ENCODE measurements at regions not wholly inside any gene's neighbourhood (a gene's known extent, or its start where the extent isn't known, plus 50 kb on each side); places are given as distances from the start of the nearest gene placed in this dataset.
"Not testable (repeated sequence)": the region's sequence is repeated elsewhere in the genome, so short reads cannot be mapped to it uniquely, and the experiment has no call there.

GRCh38 chr16:52676959-52677358, 130.0 kb upstream of the TOX3 start:
- Histone ChIP-seq H3K4me3 (ENCODE audit: low read length) (no peak overlapping the region), H4K5ac (ENCODE audit: low read length) (no peak overlapping the region), H3K4ac (ENCODE audit: low read depth, low read length) (no peak overlapping the region)

GRCh38 chr16:52671590-52671989, 124.6 kb upstream of the TOX3 start:
- Histone ChIP-seq H4K8ac (ENCODE audit: low read depth, low read length) (no peak overlapping the region), H3K79me1 (ENCODE audit: low read length) (no peaks in the 10 kb centered on the region), H3K4me2 (ENCODE audit: low read length) (no peak overlapping the region), H3K36me3 (ENCODE audit: control insufficient read depth, insufficient read depth, low read length) (no peaks in the 10 kb centered on the region), H3K56ac (ENCODE audit: low read length) (no peak overlapping the region), H3K4me3 (ENCODE audit: low read length) (no peak overlapping the region), H3K23ac (ENCODE audit: low read length) (no peak overlapping the region), H2AK5ac (ENCODE audit: low read length) (no peak overlapping the region), H3K79me2 (ENCODE audit: control insufficient read depth, insufficient read depth, low read length) (no peaks in the 10 kb centered on the region), H4K5ac (ENCODE audit: low read length) (no peak overlapping the region), H3K9ac (ENCODE audit: low read length) (no peak overlapping the region), H2BK15ac (replicated peaks; ENCODE audit: low read depth) (no peak overlapping the region), H3K4me1 (ENCODE audit: control insufficient read depth, low read depth, low read length) (no peaks in the 10 kb centered on the region), H3K27ac (ENCODE audit: low read depth, low read length) (no peak overlapping the region), H3K18ac (ENCODE audit: low read length) (no peak overlapping the region), H2BK5ac (ENCODE audit: low read length) (no peak overlapping the region), H3K27me3 (ENCODE audit: insufficient read depth, low read length, poor library complexity) (no peaks in the 10 kb centered on the region), H2BK120ac (ENCODE audit: low read depth, low read length) (no peak overlapping the region), H3K4ac (ENCODE audit: low read depth, low read length) (no peak overlapping the region)
- DNase-seq, result no peak
- WGBS (ENCODE audit: extremely low coverage, insufficient coverage, low lambda C conversion rate), result no CpG with 5 or more reads among the region's 1 CpG

More at GRCh38 chr16:52676959-52677358, 130.0 kb upstream of the TOX3 start:
- no peak for DNase-seq
- Histone ChIP-seq H3K23ac (ENCODE audit: low read length) (no peak overlapping the region), H3K4me2 (ENCODE audit: low read length) (no peak overlapping the region), H4K8ac (ENCODE audit: low read depth, low read length) (no peak overlapping the region), H3K79me1 (ENCODE audit: low read length) (no peaks in the 10 kb centered on the region), H3K36me3 (ENCODE audit: control insufficient read depth, insufficient read depth, low read length) (no peaks in the 10 kb centered on the region), H3K4me1 (ENCODE audit: control insufficient read depth, low read depth, low read length) (no peaks in the 10 kb centered on the region), H2AK5ac (ENCODE audit: low read length) (no peak overlapping the region), H3K79me2 (ENCODE audit: control insufficient read depth, insufficient read depth, low read length) (no peaks in the 10 kb centered on the region), H3K56ac (ENCODE audit: low read length) (no peak overlapping the region), H3K27ac (ENCODE audit: low read depth, low read length) (no peak overlapping the region), H3K18ac (ENCODE audit: low read length) (no peak overlapping the region), H2BK120ac (ENCODE audit: low read depth, low read length) (no peak overlapping the region), H2BK5ac (ENCODE audit: low read length) (no peak overlapping the region), H3K27me3 (ENCODE audit: insufficient read depth, low read length, poor library complexity) (no peaks in the 10 kb centered on the region), H3K9ac (ENCODE audit: low read length) (no peak overlapping the region), H2BK15ac (replicated peaks; ENCODE audit: low read depth) (no peak overlapping the region)

DNA sequence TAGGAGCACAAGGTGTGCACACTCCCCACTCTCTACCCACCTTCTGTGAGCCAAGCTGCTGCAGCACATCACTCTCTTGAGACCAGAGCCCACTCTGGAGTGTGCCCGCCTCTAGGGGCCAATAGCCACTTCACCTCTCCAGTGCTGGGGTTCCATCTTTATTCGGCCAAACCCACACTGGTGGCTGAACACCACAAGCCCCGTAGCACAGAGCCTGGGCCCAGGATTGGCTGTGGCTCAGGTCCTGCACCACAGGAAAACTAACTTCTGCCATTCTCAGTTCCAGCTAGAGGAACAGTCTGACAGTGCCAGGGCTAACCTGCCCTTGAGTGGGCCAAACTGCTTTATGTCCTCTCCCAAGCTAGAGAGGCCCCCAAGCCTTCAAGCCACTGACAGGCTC, 111.0 kb upstream of the TOX3 start:
- H3K36me3 ChIP-seq (ENCODE audit: control insufficient read depth, insufficient read depth, low read length), result no peaks in the 10 kb centered on the region
- no peak overlapping the region for H4K5ac ChIP-seq (ENCODE audit: low read length)
- no CpG with 5 or more reads among the region's 3 CpGs for WGBS (ENCODE audit: extremely low coverage, insufficient coverage, low lambda C conversion rate)
- H3K4me3 ChIP-seq (ENCODE audit: low read length), result no peak overlapping the region
- no peaks in the 10 kb centered on the region for H3K27me3 ChIP-seq (ENCODE audit: insufficient read depth, low read length, poor library complexity)
- no peak overlapping the region for H3K18ac ChIP-seq (ENCODE audit: low read length)
- no peak overlapping the region for H3K4me2 ChIP-seq (ENCODE audit: low read length)
- no peaks in the 10 kb centered on the region for H3K4me1 ChIP-seq (ENCODE audit: control insufficient read depth, low read depth, low read length)
- H2BK120ac ChIP-seq (ENCODE audit: low read depth, low read length), result no peak overlapping the region
- H2AK5ac ChIP-seq (ENCODE audit: low read length), result no peak overlapping the region
- no peak overlapping the region for H2BK5ac ChIP-seq (ENCODE audit: low read length)
- no peak overlapping the region for H2BK15ac ChIP-seq (replicated peaks; ENCODE audit: low read depth)
- H3K9ac ChIP-seq (ENCODE audit: low read length), result no peak overlapping the region
- no peaks in the 10 kb centered on the region for H3K79me1 ChIP-seq (ENCODE audit: low read length)
- no peak overlapping the region for H3K56ac ChIP-seq (ENCODE audit: low read length)
- no peak overlapping the region for H4K8ac ChIP-seq (ENCODE audit: low read depth, low read length)
- no peaks in the 10 kb centered on the region for H3K79me2 ChIP-seq (ENCODE audit: control insufficient read depth, insufficient read depth, low read length)
- no peak overlapping the region for H3K27ac ChIP-seq (ENCODE audit: low read depth, low read length)
- no peak overlapping the region for H3K23ac ChIP-seq (ENCODE audit: low read length)
- DNase-seq, result no peak
- no peak overlapping the region for H3K4ac ChIP-seq (ENCODE audit: low read depth, low read length)

- no CpG with 5 or more reads among the region's 7 CpGs for WGBS (ENCODE audit: extremely low coverage, insufficient coverage, low lambda C conversion rate)
- not testable (repeated sequence) for H3K23ac ChIP-seq (ENCODE audit: low read length)
These were observed 109.0 kb upstream of the TOX3 start for GRCh38 chr16:52655916-52656315.

DNA sequence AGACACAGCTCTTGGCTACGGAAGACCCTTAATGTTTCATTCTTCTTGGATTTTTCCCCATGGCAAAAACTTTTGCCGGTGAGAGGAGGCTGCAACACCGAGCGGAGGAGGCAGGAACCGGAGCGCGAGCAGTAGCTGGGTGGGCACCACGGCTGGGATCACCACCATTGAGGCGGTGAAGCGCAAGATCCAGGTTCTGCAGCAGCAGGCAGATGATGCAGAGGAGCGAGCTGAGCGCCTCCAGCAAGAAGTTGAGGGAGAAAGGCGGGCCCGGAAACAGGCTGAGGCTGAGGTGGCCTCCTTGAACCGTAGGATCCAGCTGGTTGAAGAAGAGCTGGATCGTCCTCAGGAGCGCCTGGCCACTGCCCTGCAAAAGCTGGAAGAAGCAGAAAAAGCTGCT, 108.2 kb upstream of the TOX3 start:
- not testable (repeated sequence) for H3K56ac ChIP-seq (ENCODE audit: low read length); H3K4me2 ChIP-seq (ENCODE audit: low read length); H3K9ac ChIP-seq (ENCODE audit: low read length); H4K5ac ChIP-seq (ENCODE audit: low read length); H3K36me3 ChIP-seq (ENCODE audit: control insufficient read depth, insufficient read depth, low read length); H2BK5ac ChIP-seq (ENCODE audit: low read length); DNase-seq; H2AK5ac ChIP-seq (ENCODE audit: low read length); H3K4me3 ChIP-seq (ENCODE audit: low read length); H3K27ac ChIP-seq (ENCODE audit: low read depth, low read length); H3K18ac ChIP-seq (ENCODE audit: low read length); H3K4me1 ChIP-seq (ENCODE audit: control insufficient read depth, low read depth, low read length); H2BK15ac ChIP-seq (replicated peaks; ENCODE audit: low read depth); H3K23ac ChIP-seq (ENCODE audit: low read length); H2BK120ac ChIP-seq (ENCODE audit: low read depth, low read length); H3K79me2 ChIP-seq (ENCODE audit: control insufficient read depth, insufficient read depth, low read length); H4K8ac ChIP-seq (ENCODE audit: low read depth, low read length); H3K27me3 ChIP-seq (ENCODE audit: insufficient read depth, low read length, poor library complexity); H3K79me1 ChIP-seq (ENCODE audit: low read length); H3K4ac ChIP-seq (ENCODE audit: low read depth, low read length)
- no CpG with 5 or more reads among the region's 17 CpGs for WGBS (ENCODE audit: extremely low coverage, insufficient coverage, low lambda C conversion rate)

More at GRCh38 chr16:52655916-52656315, 109.0 kb upstream of the TOX3 start:
- H3K56ac ChIP-seq (ENCODE audit: low read length); H3K4me3 ChIP-seq (ENCODE audit: low read length); H2BK120ac ChIP-seq (ENCODE audit: low read depth, low read length); H4K8ac ChIP-seq (ENCODE audit: low read depth, low read length); H3K79me1 ChIP-seq (ENCODE audit: low read length); H3K27me3 ChIP-seq (ENCODE audit: insufficient read depth, low read length, poor library complexity); H2BK5ac ChIP-seq (ENCODE audit: low read length); H3K36me3 ChIP-seq (ENCODE audit: control insufficient read depth, insufficient read depth, low read length); H2AK5ac ChIP-seq (ENCODE audit: low read length); H3K4me1 ChIP-seq (ENCODE audit: control insufficient read depth, low read depth, low read length); H2BK15ac ChIP-seq (replicated peaks; ENCODE audit: low read depth); H3K9ac ChIP-seq (ENCODE audit: low read length); H3K4me2 ChIP-seq (ENCODE audit: low read length); H3K27ac ChIP-seq (ENCODE audit: low read depth, low read length); H4K5ac ChIP-seq (ENCODE audit: low read length); H3K18ac ChIP-seq (ENCODE audit: low read length); H3K4ac ChIP-seq (ENCODE audit: low read depth, low read length); H3K79me2 ChIP-seq (ENCODE audit: control insufficient read depth, insufficient read depth, low read length); DNase-seq: not testable (repeated sequence)

DNA sequence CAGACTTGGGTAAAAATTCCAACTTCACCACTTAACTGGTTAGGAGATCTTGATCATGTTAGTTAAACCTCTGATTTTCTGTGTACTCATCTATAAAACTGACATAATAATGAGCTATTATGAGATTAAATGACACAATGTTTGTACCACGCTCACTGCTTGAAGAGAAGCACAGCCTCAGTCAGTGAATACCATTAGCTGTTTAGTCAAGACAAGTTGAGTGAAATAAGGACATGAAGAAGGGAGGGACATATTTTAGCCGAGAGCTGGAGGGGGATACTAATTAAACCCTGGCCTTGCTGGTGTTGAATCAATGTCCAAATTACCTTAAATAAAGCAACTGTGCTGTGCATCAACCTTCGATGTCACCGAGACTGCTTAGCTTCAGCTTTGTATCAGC, 105.1 kb upstream of the TOX3 start:
- Histone ChIP-seq H3K56ac (ENCODE audit: low read length) (no peak overlapping the region), H3K79me1 (ENCODE audit: low read length) (no peaks in the 10 kb centered on the region), H2BK5ac (ENCODE audit: low read length) (no peak overlapping the region), H3K4ac (ENCODE audit: low read depth, low read length) (no peak overlapping the region), H3K4me3 (ENCODE audit: low read length) (no peak overlapping the region), H4K8ac (ENCODE audit: low read depth, low read length) (no peak overlapping the region), H3K79me2 (ENCODE audit: control insufficient read depth, insufficient read depth, low read length) (no peaks in the 10 kb centered on the region), H3K23ac (ENCODE audit: low read length) (no peak overlapping the region), H2BK120ac (ENCODE audit: low read depth, low read length) (no peak overlapping the region), H2AK5ac (ENCODE audit: low read length) (no peak overlapping the region), H3K27ac (ENCODE audit: low read depth, low read length) (no peak overlapping the region), H3K27me3 (ENCODE audit: insufficient read depth, low read length, poor library complexity) (no peaks in the 10 kb centered on the region), H2BK15ac (replicated peaks; ENCODE audit: low read depth) (no peak overlapping the region), H3K4me1 (ENCODE audit: control insufficient read depth, low read depth, low read length) (peaks cover 5% of the 10 kb centered on the region), H3K18ac (ENCODE audit: low read length) (no peak overlapping the region), H3K36me3 (ENCODE audit: control insufficient read depth, insufficient read depth, low read length) (no peaks in the 10 kb centered on the region), H3K4me2 (ENCODE audit: low read length) (no peak overlapping the region), H3K9ac (ENCODE audit: low read length) (no peak overlapping the region), H4K5ac (ENCODE audit: low read length) (no peak overlapping the region)
- WGBS (ENCODE audit: extremely low coverage, insufficient coverage, low lambda C conversion rate), result no CpG with 5 or more reads among the region's 4 CpGs
- DNase-seq, result no peak

Measured in mesendoderm (in vitro differentiated cells).